ENCODE measurements at regions not wholly inside any gene's neighbourhood (a gene's known extent, or its start where the extent isn't known, plus 50 kb on each side); places are given as distances from the start of the nearest gene placed in this dataset.

GRCh38 chr9:108345826-108346225 is 510.0 kb downstream of the ACTL7B start:
- 83% methylated on average over 3 of the region's 3 CpGs for WGBS, 2 donors
- Histone ChIP-seq H3K27me3 (no peaks in the 10 kb centered on the region), H3K36me3 (no peaks in the 10 kb centered on the region), H3K27ac (no peak overlapping the region), H3K9me3 (no peaks in the 10 kb centered on the region), H3K4me3 (no peak overlapping the region), H3K4me1 (peaks cover 0 to 3% (median 0%) of the 10 kb centered on the region in 4 donors)
- no peak for ATAC-seq (ENCODE audit: low FRiP score in 2 of 2)
- TF ChIP-seq CTCF (IDR thresholded peaks at IDR 0.05) = no peak
- TF ChIP-seq POLR2A (IDR thresholded peaks at IDR 0.05) = no peak
- DNase-seq = no peak

- H3K27me3 ChIP-seq = no peaks in the 10 kb centered on the region
- no peak overlapping the region for H3K4me3 ChIP-seq
- no peaks in the 10 kb centered on the region for H3K4me1 ChIP-seq
- ATAC-seq (ENCODE audit: low FRiP score in 2 of 2) = no peak
- H3K27ac ChIP-seq = no peak overlapping the region
- no peaks in the 10 kb centered on the region for H3K36me3 ChIP-seq
- WGBS, 2 donors = 47 to 57% methylated on average over 3 of the region's 3 CpGs
- no peaks in the 10 kb centered on the region for H3K9me3 ChIP-seq
- DNase-seq = no peak
- TF ChIP-seq CTCF (IDR thresholded peaks at IDR 0.05) (no peak), POLR2A (IDR thresholded peaks at IDR 0.05) (no peak), EP300 (IDR thresholded peaks at IDR 0.05) (no peak), POLR2AphosphoS5 (IDR thresholded peaks at IDR 0.05) (no peak)
Measured at GRCh38 chr9:108339251-108339650, 516.5 kb downstream of the ACTL7B start.

GRCh38 chr9:108336575-108336974 is 519.2 kb downstream of the ACTL7B start:
- TF ChIP-seq CTCF (IDR thresholded peaks at IDR 0.05) = no peak
- TF ChIP-seq POLR2AphosphoS5 (IDR thresholded peaks at IDR 0.05) = no peak
- no peak for TF ChIP-seq POLR2A (IDR thresholded peaks at IDR 0.05)
- TF ChIP-seq EP300 (IDR thresholded peaks at IDR 0.05) = no peak
- no peaks in the 10 kb centered on the region for H3K4me1 ChIP-seq
- 81 to 88% methylated on average over 2 of the region's 2 CpGs for WGBS, 2 donors
- no peaks in the 10 kb centered on the region for H3K27me3 ChIP-seq
- no peak overlapping the region for H3K27ac ChIP-seq
- no peak for DNase-seq
- no peaks in the 10 kb centered on the region for H3K9me3 ChIP-seq
- H3K36me3 ChIP-seq = no peaks in the 10 kb centered on the region
- no peak for ATAC-seq (ENCODE audit: low FRiP score in 2 of 2)
- no peak overlapping the region for H3K4me3 ChIP-seq

GRCh38 chr9:108333530-108333983 is 522.2 kb downstream of the ACTL7B start:
- 89 to 92% methylated on average over 1 of the region's 1 CpG for WGBS, 2 donors
- Histone ChIP-seq H3K4me1 (no peaks in the 10 kb centered on the region), H3K9me3 (peaks cover 0 to 2% (median 0%) of the 10 kb centered on the region in 4 donors), H3K36me3 (no peaks in the 10 kb centered on the region), H3K27me3 (no peaks in the 10 kb centered on the region), H3K27ac (no peak overlapping the region), H3K4me3 (no peak overlapping the region)
- no peak for DNase-seq
- no peak for ATAC-seq (ENCODE audit: low FRiP score in 2 of 2)
- TF ChIP-seq CTCF (IDR thresholded peaks at IDR 0.05) (no peak), POLR2AphosphoS5 (IDR thresholded peaks at IDR 0.05) (no peak), POLR2A (IDR thresholded peaks at IDR 0.05) (no peak), EP300 (IDR thresholded peaks at IDR 0.05) (no peak)

- TF ChIP-seq POLR2AphosphoS5 (IDR thresholded peaks at IDR 0.05) (no peak), POLR2A (IDR thresholded peaks at IDR 0.05) (no peak), EP300 (IDR thresholded peaks at IDR 0.05) (no peak), CTCF (IDR thresholded peaks at IDR 0.05) (no peak)
- WGBS, 2 donors = 83 to 89% methylated on average over 2 of the region's 2 CpGs
- Histone ChIP-seq H3K4me1 (no peaks in the 10 kb centered on the region), H3K27ac (no peak overlapping the region), H3K4me3 (no peak overlapping the region), H3K36me3 (no peaks in the 10 kb centered on the region), H3K27me3 (no peaks in the 10 kb centered on the region), H3K9me3 (peaks cover 0 to 6% (median 1%) of the 10 kb centered on the region in 4 donors)
- no peak for ATAC-seq (ENCODE audit: low FRiP score in 2 of 2)
- no peak for DNase-seq
Measured at GRCh38 chr9:108331596-108331995, 524.2 kb downstream of the ACTL7B start.
